Amygdala (tissue), 56 donors: ENCODE measurements at regions not wholly inside any gene's neighbourhood (a gene's known extent, or its start where the extent isn't known, plus 50 kb on each side); places are given as distances from the start of the nearest gene placed in this dataset.

Experiments used
- DNase-seq, 56 donors: peaks; one replicate each; lab custom pipeline; 2025; lab: John Stamatoyannopoulos, UW

GRCh38 chr2:117169036-117169765, 645.3 kb upstream of the DDX18 start:
- no peak for DNase-seq

GRCh38 chr2:117170897-117171296, 643.6 kb upstream of the DDX18 start:
- DNase-seq: no peak

GRCh38 chr2:117179405-117179804, 635.1 kb upstream of the DDX18 start:
- DNase-seq: no peak

GRCh38 chr2:117190856-117191559, 623.5 kb upstream of the DDX18 start:
- DNase-seq: no peak

- no peak for DNase-seq
Observed at GRCh38 chr2:117195381-117195780, 619.1 kb upstream of the DDX18 start.

GRCh38 chr2:117199511-117199910, 615.0 kb upstream of the DDX18 start:
- no peak for DNase-seq

GRCh38 chr2:117212562-117212961, 601.9 kb upstream of the DDX18 start:
- DNase-seq: no peak

- no peak for DNase-seq
Observed at GRCh38 chr2:117217145-117217544, 597.3 kb upstream of the DDX18 start.

GRCh38 chr2:117222809-117223208, 591.7 kb upstream of the DDX18 start:
- DNase-seq: no peak

GRCh38 chr2:117232305-117232704, 582.2 kb upstream of the DDX18 start:
- DNase-seq: no peak

GRCh38 chr2:117257362-117257761, 557.1 kb upstream of the DDX18 start:
- no peak for DNase-seq

- DNase-seq: no peak
Observed at GRCh38 chr2:117269574-117269973, 544.9 kb upstream of the DDX18 start.

- no peak for DNase-seq
Observed at GRCh38 chr2:117271631-117272030, 542.9 kb upstream of the DDX18 start.

- no peak for DNase-seq
Observed at GRCh38 chr2:117273009-117273671, 541.4 kb upstream of the DDX18 start.

GRCh38 chr2:117293012-117293411, 521.5 kb upstream of the DDX18 start:
- DNase-seq: no peak

- DNase-seq: no peak
Observed at GRCh38 chr2:117299451-117299850, 515.0 kb upstream of the DDX18 start.

GRCh38 chr2:117308861-117309770, 505.4 kb upstream of the DDX18 start:
- DNase-seq: no peak

- DNase-seq: no peak
Observed at GRCh38 chr2:117321816-117322215, 492.7 kb upstream of the DDX18 start.

- no peak for DNase-seq
Observed at GRCh38 chr2:117323331-117323730, 491.2 kb upstream of the DDX18 start.

- no peak for DNase-seq
Observed at GRCh38 chr2:117330641-117331040, 483.9 kb upstream of the DDX18 start.

GRCh38 chr2:117335967-117336366, 478.5 kb upstream of the DDX18 start:
- DNase-seq: no peak
